ENCODE measurements at regions not wholly inside any gene's neighbourhood (a gene's known extent, or its start where the extent isn't known, plus 50 kb on each side); places are given as distances from the start of the nearest gene placed in this dataset.
"Not testable (repeated sequence)": the region's sequence is repeated elsewhere in the genome, so short reads cannot be mapped to it uniquely, and the experiment has no call there.

DNA sequence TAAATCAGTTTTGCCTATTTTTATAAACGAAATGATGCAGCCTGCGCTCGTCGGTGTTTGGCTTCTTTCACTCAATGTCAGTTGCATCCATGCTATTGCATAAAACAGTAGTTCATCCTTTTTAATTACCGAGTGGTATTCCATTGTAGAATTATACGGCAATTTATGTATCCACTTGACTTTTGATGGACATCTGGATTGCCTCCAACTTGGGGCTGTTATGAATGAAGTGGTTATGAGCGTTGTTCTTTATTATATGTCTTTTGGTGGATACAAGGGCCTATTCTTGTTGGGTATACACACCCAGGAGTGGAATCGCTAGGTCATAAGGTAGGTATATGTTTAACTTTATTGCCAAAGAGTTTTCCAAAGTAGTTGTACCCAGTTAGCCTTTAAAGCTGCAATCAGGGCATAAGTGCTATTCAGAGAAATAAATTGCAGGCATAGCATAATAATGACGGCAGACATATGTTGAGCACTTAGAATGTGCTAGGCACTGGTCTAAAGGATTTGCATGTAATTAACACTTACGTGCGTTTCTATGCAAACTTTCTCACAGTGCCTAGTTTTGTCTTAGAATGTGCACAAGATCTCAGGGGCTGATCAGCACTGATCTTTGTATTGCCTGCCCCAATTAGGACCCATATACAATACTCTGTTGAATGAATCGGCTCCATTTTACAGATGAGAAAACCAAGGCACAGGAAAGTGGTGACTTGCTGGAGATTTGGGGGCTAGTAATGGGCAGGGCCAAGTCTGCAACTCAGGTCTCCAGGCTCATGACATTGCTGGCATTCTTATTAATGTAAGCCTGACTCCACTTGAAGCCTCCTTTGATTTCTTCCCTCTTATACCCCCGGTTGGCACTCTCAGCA is 407.0 kb downstream of the BCOR start:
- H3K4me1 ChIP-seq = peaks cover 0 to 29% (median 5%) of the 10 kb centered on the region in 4 donors
- WGBS, 2 donors = 77 to 79% methylated on average over 13 of the region's 13 CpGs
- DNase-seq (ENCODE audit: low spot score in 2 of 2) = no peak
- H3K36me3 ChIP-seq = no peaks in the 10 kb centered on the region
- peaks cover 0 to 6% of the 10 kb centered on the region in 2 donors for H3K27me3 ChIP-seq
- H3K27ac ChIP-seq = no peak overlapping the region
- TF ChIP-seq POLR2A (IDR thresholded peaks at IDR 0.05) (no peak), EP300 (IDR thresholded peaks at IDR 0.05) (no peak)
- TF ChIP-seq, protein P1, sequence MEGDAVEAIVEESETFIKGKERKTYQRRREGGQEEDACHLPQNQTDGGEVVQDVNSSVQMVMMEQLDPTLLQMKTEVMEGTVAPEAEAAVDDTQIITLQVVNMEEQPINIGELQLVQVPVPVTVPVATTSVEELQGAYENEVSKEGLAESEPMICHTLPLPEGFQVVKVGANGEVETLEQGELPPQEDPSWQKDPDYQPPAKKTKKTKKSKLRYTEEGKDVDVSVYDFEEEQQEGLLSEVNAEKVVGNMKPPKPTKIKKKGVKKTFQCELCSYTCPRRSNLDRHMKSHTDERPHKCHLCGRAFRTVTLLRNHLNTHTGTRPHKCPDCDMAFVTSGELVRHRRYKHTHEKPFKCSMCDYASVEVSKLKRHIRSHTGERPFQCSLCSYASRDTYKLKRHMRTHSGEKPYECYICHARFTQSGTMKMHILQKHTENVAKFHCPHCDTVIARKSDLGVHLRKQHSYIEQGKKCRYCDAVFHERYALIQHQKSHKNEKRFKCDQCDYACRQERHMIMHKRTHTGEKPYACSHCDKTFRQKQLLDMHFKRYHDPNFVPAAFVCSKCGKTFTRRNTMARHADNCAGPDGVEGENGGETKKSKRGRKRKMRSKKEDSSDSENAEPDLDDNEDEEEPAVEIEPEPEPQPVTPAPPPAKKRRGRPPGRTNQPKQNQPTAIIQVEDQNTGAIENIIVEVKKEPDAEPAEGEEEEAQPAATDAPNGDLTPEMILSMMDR (IDR thresholded peaks at IDR 0.05) = no peak
- peaks cover 0 to under 1% (median 0%) of the 10 kb centered on the region in 4 donors for H3K9me3 ChIP-seq
- no peak overlapping the region for H3K4me3 ChIP-seq

DNA sequence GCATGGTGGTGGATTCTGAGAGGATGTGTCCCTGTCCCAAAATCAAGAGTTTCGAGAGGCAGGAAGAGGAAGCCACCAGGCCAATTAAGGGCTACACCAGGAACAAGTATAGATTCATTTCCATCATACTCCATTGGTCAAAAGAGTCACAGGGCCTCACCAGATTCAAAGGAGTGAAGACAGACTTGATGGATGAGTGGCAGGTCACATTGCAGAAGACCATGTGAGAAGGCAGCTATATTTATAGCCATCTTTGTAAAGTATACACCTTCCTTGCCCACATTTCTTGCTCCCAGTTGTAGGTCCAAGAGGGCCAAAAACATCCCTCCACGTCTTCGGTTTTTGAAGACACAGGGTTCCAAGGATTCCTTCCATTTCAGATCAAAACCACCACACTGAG is 406.0 kb downstream of the BCOR start:
- Histone ChIP-seq H3K4me3 (no peak overlapping the region), H3K27me3 (peaks cover 0 to 6% of the 10 kb centered on the region in 2 donors), H3K4me1 (peaks cover 0 to 29% (median 5%) of the 10 kb centered on the region in 4 donors), H3K27ac (no peak overlapping the region), H3K36me3 (no peaks in the 10 kb centered on the region), H3K9me3 (peaks cover 0 to 9% (median 3%) of the 10 kb centered on the region in 4 donors)
- DNase-seq (ENCODE audit: low spot score in 2 of 2) = no peak
- no peak for TF ChIP-seq POLR2A (IDR thresholded peaks at IDR 0.05)
- TF ChIP-seq, protein P1 (IDR thresholded peaks at IDR 0.05) = no peak
- no peak for TF ChIP-seq EP300 (IDR thresholded peaks at IDR 0.05)
- 91 to 94% methylated on average over 3 of the region's 3 CpGs for WGBS, 2 donors

DNA sequence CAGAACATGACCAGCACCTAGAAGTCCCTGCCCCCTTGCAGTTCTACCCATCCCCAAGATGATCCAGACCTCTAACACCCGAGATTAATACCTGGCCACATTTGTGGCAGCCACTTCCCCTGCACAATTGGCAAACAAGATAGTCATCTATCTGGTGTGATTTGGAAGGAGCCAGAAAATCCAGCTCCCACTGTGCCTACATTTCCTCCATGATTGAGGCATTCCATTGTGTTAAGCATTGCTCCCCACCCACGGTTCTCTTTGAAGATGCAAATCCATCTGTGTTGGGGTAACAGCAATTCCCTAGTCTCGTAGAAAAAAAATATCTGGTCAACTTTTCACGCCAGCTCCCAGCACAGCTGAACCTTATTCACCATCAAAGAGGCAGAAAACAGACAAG is 405.0 kb downstream of the BCOR start:
- Histone ChIP-seq H3K27ac (no peak overlapping the region), H3K9me3 (peaks cover 0 to 9% (median 3%) of the 10 kb centered on the region in 4 donors), H3K4me1 (peaks cover 0 to 20% (median 3%) of the 10 kb centered on the region in 4 donors), H3K27me3 (peaks cover 0 to 6% of the 10 kb centered on the region in 2 donors), H3K4me3 (no peak overlapping the region), H3K36me3 (no peaks in the 10 kb centered on the region)
- 26 to 43% methylated on average over 3 to 4 of the region's 4 CpGs for WGBS, 2 donors
- no peak for TF ChIP-seq EP300 (IDR thresholded peaks at IDR 0.05)
- TF ChIP-seq, protein P1 (IDR thresholded peaks at IDR 0.05) = no peak
- TF ChIP-seq POLR2A (IDR thresholded peaks at IDR 0.05) = no peak
- no peak for DNase-seq (ENCODE audit: low spot score in 2 of 2)

DNA sequence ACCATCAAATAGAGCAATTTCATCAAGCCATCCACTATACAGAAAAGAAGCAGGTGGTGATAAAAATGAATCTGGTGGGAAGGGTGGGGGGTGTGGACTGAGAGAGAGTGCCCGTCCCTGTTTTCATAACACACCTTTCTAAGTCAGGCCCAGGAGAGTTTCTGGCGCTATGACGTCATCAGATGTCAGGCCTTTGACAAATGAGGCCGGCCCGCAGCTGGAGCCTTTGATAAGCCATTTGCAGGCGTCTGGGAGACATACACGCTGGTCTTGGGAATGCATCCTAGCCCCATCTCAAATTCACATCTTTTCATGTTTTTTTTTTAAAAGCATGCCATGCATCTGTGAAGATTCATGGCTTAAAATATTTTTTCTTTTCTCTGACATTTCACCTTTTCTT is 404.5 kb downstream of the BCOR start:
- Histone ChIP-seq H3K27ac (no peak overlapping the region), H3K4me3 (no peak overlapping the region), H3K9me3 (peaks cover 0 to 9% (median 3%) of the 10 kb centered on the region in 4 donors), H3K4me1 (peaks cover 0 to 15% (median 1%) of the 10 kb centered on the region in 4 donors), H3K36me3 (no peaks in the 10 kb centered on the region), H3K27me3 (peaks cover 0 to 6% of the 10 kb centered on the region in 2 donors)
- TF ChIP-seq, protein P1 (IDR thresholded peaks at IDR 0.05) = no peak
- TF ChIP-seq EP300 (IDR thresholded peaks at IDR 0.05) (no peak), POLR2A (IDR thresholded peaks at IDR 0.05) (no peak)
- DNase-seq (ENCODE audit: low spot score in 2 of 2) = no peak
- 50 to 62% methylated on average over 7 of the region's 7 CpGs for WGBS, 2 donors

DNA sequence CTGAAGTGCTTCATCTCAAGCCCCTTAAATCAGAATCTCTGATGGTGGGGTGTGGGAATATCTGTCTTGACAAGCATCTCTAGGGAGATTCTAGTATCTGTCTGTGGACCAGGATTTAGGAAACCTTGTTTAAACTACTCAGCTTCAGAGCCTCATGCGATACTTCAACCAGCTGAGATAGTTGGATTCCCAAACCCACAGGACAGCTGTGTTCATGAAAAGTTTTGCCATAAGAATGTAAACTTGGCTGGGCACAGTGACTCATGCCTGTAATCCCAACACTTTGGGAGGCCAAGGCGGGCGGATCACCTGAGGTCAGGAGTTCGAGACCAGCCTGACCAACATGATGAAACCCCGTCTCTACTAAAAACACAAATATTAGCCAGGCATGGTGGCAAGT is 395.1 kb downstream of the BCOR start:
- H3K36me3 ChIP-seq = not testable (repeated sequence)

More for the DNA sequence above, 395.1 kb downstream of the BCOR start:
- not testable (repeated sequence) for H3K4me3 ChIP-seq; H3K27me3 ChIP-seq; H3K27ac ChIP-seq; DNase-seq (ENCODE audit: low spot score in 2 of 2); H3K4me1 ChIP-seq; H3K9me3 ChIP-seq
- WGBS, 2 donors = 96 to 97% methylated on average over 4 to 5 of the region's 5 CpGs
